Body of pancreas (tissue), 4 donors: ENCODE measurements at regions not wholly inside any gene's neighbourhood (a gene's known extent, or its start where the extent isn't known, plus 50 kb on each side); places are given as distances from the start of the nearest gene placed in this dataset.

Experiments
- ATAC-seq: fragments of 150-250 bp; one replicate; pipeline ENCODE4 v1.9.1; 2016
- DNase-seq, 4 donors: peaks; one replicate each; pipeline ENCODE4 v3.0.0-alpha.2; 2019
- H3K27ac ChIP-seq, 4 donors: fragments of 200-600 bp; sonication (generic); 1 replicate in 3 of 4; 2 replicates in 1 of 4; pipeline versions ENCODE4 v1.5.1 to v1.6.1; 2016 to 2019; ENCODE audit warnings: mild to moderate bottlenecking in 1 of 4, mixed read lengths in 1 of 4, moderate library complexity in 1 of 4
- H3K27me3 ChIP-seq, 2 donors: fragments of 200-600 bp; sonication (generic); one replicate each; pipeline ENCODE4 v1.6.0; 2016; ENCODE audit warnings: mild to moderate bottlenecking in 1 of 2
- H3K36me3 ChIP-seq, 2 donors: fragments of 200-600 bp; sonication (generic); replicated peaks in 1 of 2; 2 replicates each; pipeline ENCODE4 v1.5.1; 2016; ENCODE audit warnings: low read depth in 2 of 2; ENCODE audit not compliant: insufficient read depth in 1 of 2
- H3K4me1 ChIP-seq: fragments of 200-600 bp; sonication (generic); one replicate; pipeline ENCODE4 v1.6.0; 2016
- H3K4me3 ChIP-seq, 2 donors: fragments of 200-600 bp; sonication (generic); 1 replicate in 1 of 2; 2 replicates in 1 of 2; pipeline ENCODE4 v1.5.1; 2016 to 2019
- H3K9me3 ChIP-seq, 3 donors: fragments of 200-600 bp; sonication (generic); 1 replicate in 2 of 3; 2 replicates in 1 of 3; pipeline ENCODE4 v1.5.1; 2016
- POLR2A ChIP-seq, 3 donors: fragments of 450-650 bp; IDR thresholded peaks; one replicate each; pipeline ENCODE4 v1.6.1; 2016; ENCODE audit warnings: antibody characterized with exemption in 3 of 3, mild to moderate bottlenecking in 2 of 3
- whole genome bisulfite sequencing, 2 donors: methylation state at CpG; one replicate each; pipeline ENCODE4 v1.1.5; 2017; 5-methylcytosine and 5-hydroxymethylcytosine counted together
- intact Hi-C: fragments of 100-400 bp; cut with DNase I; formaldehyde crosslinking; loops from one replicate; pipeline ENCODE4 v1.15.1; 2023
- TF ChIP-seq, protein P1 (sequence below), 7 experiments: fragments of 450-650 bp in 4 of 7; fragments of 200-600 bp in 3 of 7; sonication (generic) in 3 of 7; IDR thresholded peaks; one replicate each; pipeline ENCODE4 v1.5.1; 2016 to 2019; ENCODE audit warnings: antibody characterized with exemption in 7 of 7

DNA sequence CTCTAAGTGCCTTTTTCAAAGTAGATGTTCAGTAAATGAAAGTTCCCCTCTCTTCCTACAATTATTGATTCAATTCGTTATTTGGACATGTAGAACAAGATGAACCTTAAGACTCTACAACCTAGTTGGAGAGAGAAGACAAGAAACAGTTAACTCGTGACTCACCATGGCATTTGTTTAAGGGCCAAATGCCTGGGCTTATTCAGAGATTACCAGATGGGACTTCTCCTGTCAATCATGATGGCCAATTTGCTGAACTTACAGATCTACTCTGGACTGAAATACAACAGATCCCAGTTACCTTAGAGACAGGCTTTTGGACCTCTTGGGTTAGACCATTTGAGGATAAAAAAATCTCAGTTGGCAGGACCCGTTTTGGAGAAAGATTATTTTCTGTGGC lies 93.5 kb downstream of the C1orf94 start:
- TF ChIP-seq, protein P1, sequence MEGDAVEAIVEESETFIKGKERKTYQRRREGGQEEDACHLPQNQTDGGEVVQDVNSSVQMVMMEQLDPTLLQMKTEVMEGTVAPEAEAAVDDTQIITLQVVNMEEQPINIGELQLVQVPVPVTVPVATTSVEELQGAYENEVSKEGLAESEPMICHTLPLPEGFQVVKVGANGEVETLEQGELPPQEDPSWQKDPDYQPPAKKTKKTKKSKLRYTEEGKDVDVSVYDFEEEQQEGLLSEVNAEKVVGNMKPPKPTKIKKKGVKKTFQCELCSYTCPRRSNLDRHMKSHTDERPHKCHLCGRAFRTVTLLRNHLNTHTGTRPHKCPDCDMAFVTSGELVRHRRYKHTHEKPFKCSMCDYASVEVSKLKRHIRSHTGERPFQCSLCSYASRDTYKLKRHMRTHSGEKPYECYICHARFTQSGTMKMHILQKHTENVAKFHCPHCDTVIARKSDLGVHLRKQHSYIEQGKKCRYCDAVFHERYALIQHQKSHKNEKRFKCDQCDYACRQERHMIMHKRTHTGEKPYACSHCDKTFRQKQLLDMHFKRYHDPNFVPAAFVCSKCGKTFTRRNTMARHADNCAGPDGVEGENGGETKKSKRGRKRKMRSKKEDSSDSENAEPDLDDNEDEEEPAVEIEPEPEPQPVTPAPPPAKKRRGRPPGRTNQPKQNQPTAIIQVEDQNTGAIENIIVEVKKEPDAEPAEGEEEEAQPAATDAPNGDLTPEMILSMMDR (IDR thresholded peaks at IDR 0.05) = no peak
- no peak for TF ChIP-seq POLR2A (IDR thresholded peaks at IDR 0.05)
- Histone ChIP-seq H3K4me1 (no peaks in the 10 kb centered on the region), H3K27ac (no peak overlapping the region), H3K27me3 (peaks cover 0 to under 1% of the 10 kb centered on the region in 2 donors), H3K36me3 (no peaks in the 10 kb centered on the region), H3K9me3 (no peaks in the 10 kb centered on the region), H3K4me3 (no peak overlapping the region)
- intact Hi-C loops = no loop called here
- 24 to 38% methylated on average over 3 of the region's 3 CpGs for WGBS, 2 donors
- ATAC-seq (no peak), DNase-seq (no peak)

GRCh38 chr1:34272152-34272551 lies 95.4 kb downstream of the C1orf94 start:
- TF ChIP-seq, protein P1 (IDR thresholded peaks at IDR 0.05) = no peak
- TF ChIP-seq POLR2A (IDR thresholded peaks at IDR 0.05) = no peak
- Histone ChIP-seq H3K27ac (no peak overlapping the region), H3K36me3 (no peaks in the 10 kb centered on the region), H3K4me1 (no peaks in the 10 kb centered on the region), H3K27me3 (no peaks in the 10 kb centered on the region), H3K4me3 (no peak overlapping the region), H3K9me3 (no peaks in the 10 kb centered on the region)
- ATAC-seq = no peak
- 60 to 66% methylated on average over 4 of the region's 4 CpGs for WGBS, 2 donors
- intact Hi-C loops = no loop called here
- DNase-seq = no peak

GRCh38 chr1:34275150-34275549 lies 98.4 kb downstream of the C1orf94 start:
- no peak overlapping the region for H3K4me3 ChIP-seq
- WGBS, 2 donors = 55 to 58% methylated on average over 3 of the region's 3 CpGs
- H3K36me3 ChIP-seq = no peaks in the 10 kb centered on the region
- intact Hi-C loops = no loop called here
- no peaks in the 10 kb centered on the region for H3K9me3 ChIP-seq
- DNase-seq = no peak
- no peaks in the 10 kb centered on the region for H3K27me3 ChIP-seq
- TF ChIP-seq, protein P1 (IDR thresholded peaks at IDR 0.05) = no peak
- no peak for TF ChIP-seq POLR2A (IDR thresholded peaks at IDR 0.05)
- ATAC-seq = no peak
- no peak overlapping the region for H3K27ac ChIP-seq
- no peaks in the 10 kb centered on the region for H3K4me1 ChIP-seq

GRCh38 chr1:34276606-34277005 lies 99.9 kb downstream of the C1orf94 start:
- no peaks in the 10 kb centered on the region for H3K36me3 ChIP-seq
- TF ChIP-seq POLR2A (IDR thresholded peaks at IDR 0.05) = no peak
- TF ChIP-seq, protein P1 (IDR thresholded peaks at IDR 0.05) = no peak
- H3K4me3 ChIP-seq = no peak overlapping the region
- no peaks in the 10 kb centered on the region for H3K4me1 ChIP-seq
- H3K27ac ChIP-seq = no peak overlapping the region
- H3K27me3 ChIP-seq = no peaks in the 10 kb centered on the region
- DNase-seq (no peak), ATAC-seq (no peak)
- no peaks in the 10 kb centered on the region for H3K9me3 ChIP-seq
- intact Hi-C loops = no loop called here

GRCh38 chr1:34277150-34277549 lies 100.4 kb downstream of the C1orf94 start:
- 80 to 81% methylated on average over 1 to 2 of the region's 2 CpGs for WGBS, 2 donors
- TF ChIP-seq, protein P1 (IDR thresholded peaks at IDR 0.05) = no peak
- no peak for TF ChIP-seq POLR2A (IDR thresholded peaks at IDR 0.05)

More at GRCh38 chr1:34277150-34277549, 100.4 kb downstream of the C1orf94 start:
- Histone ChIP-seq H3K9me3 (no peaks in the 10 kb centered on the region), H3K4me1 (no peaks in the 10 kb centered on the region), H3K27me3 (no peaks in the 10 kb centered on the region), H3K27ac (no peak overlapping the region), H3K4me3 (no peak overlapping the region), H3K36me3 (no peaks in the 10 kb centered on the region)
- intact Hi-C loops = no loop called here
- DNase-seq (no peak), ATAC-seq (no peak)
